Fibroblast of lung (primary cell): ENCODE measurements at regions not wholly inside any gene's neighbourhood (a gene's known extent, or its start where the extent isn't known, plus 50 kb on each side); places are given as distances from the start of the nearest gene placed in this dataset.

Experiments used
- DNase-seq, 2 donors: peaks; one replicate each; pipeline versions ENCODE4 v3.0.0 to v3.0.0-alpha.2; 2010; ENCODE audit warnings: low read depth in 2 of 2
- H2AFZ ChIP-seq: 2 replicates; pipeline ENCODE4 v1.5.1; 2012; ENCODE audit warnings: low read length, control low read depth, inconsistent platforms
- H3K27ac ChIP-seq: 2 replicates; pipeline ENCODE4 v1.5.1; 2011; ENCODE audit warnings: low read length, control low read depth; ENCODE audit not compliant: insufficient read depth
- H3K27me3 ChIP-seq: 2 replicates; pipeline ENCODE4 v1.5.1; 2011; ENCODE audit warnings: mild to moderate bottlenecking, low read length; ENCODE audit not compliant: control insufficient read depth, insufficient read depth
- H3K36me3 ChIP-seq: 2 replicates; pipeline ENCODE4 v1.5.1; 2011; ENCODE audit warnings: low read length; ENCODE audit not compliant: control insufficient read depth, insufficient read depth
- H3K4me1 ChIP-seq: 2 replicates; pipeline ENCODE4 v1.5.1; 2011; ENCODE audit warnings: low read length; ENCODE audit not compliant: control insufficient read depth, insufficient read depth; ENCODE audit errors: extremely low read depth
- H3K4me2 ChIP-seq: 2 replicates; pipeline ENCODE4 v1.5.1; 2011; ENCODE audit warnings: low read length, control low read depth; ENCODE audit not compliant: insufficient read depth; ENCODE audit errors: extremely low read depth
- H3K4me3 ChIP-seq, 4 experiments: fragments of 200-600 bp in 1 of 4; sonication (generic) in 1 of 4; replicated peaks in 1 of 4; 2 replicates each; pipeline ENCODE4 v1.5.1; 2011 to 2016; ENCODE audit warnings: low read length in 4 of 4, low read depth in 3 of 4, mild to moderate bottlenecking in 3 of 4, control low read depth in 2 of 4, inconsistent platforms in 1 of 4, mixed read lengths in 1 of 4; ENCODE audit not compliant: insufficient read depth in 1 of 4; ENCODE audit errors: control extremely low read depth in 1 of 4
- H3K79me2 ChIP-seq: 2 replicates; pipeline ENCODE4 v1.5.1; 2012; ENCODE audit warnings: mild to moderate bottlenecking, low read length, inconsistent platforms; ENCODE audit not compliant: control insufficient read depth, insufficient read depth
- H3K9ac ChIP-seq: 2 replicates; pipeline ENCODE4 v1.5.1; 2011; ENCODE audit warnings: mild to moderate bottlenecking, low read length, control low read depth; ENCODE audit not compliant: insufficient read depth
- H3K9me3 ChIP-seq: 2 replicates; pipeline ENCODE4 v1.5.1; 2012; ENCODE audit warnings: low read depth, low read length; ENCODE audit not compliant: control insufficient read depth, insufficient read depth
- H4K20me1 ChIP-seq: 2 replicates; pipeline ENCODE4 v1.5.1; 2011; ENCODE audit warnings: low read length; ENCODE audit not compliant: control insufficient read depth, insufficient read depth; ENCODE audit errors: extremely low read depth
- CTCF ChIP-seq, 2 donors: IDR thresholded peaks in 1 of 2; conservative IDR thresholded peaks in 1 of 2; 1 replicate in 1 of 2; 2 replicates in 1 of 2; pipeline ENCODE4 v1.5.1; 2011 to 2012; ENCODE audit warnings: low read length in 2 of 2, control low read depth in 1 of 2, inconsistent platforms in 1 of 2, low read depth in 1 of 2, mild to moderate bottlenecking in 1 of 2
- EZH2 ChIP-seq: IDR thresholded peaks from 2 replicates; pipeline ENCODE4 v1.5.1; 2012; ENCODE audit warnings: low read length, control low read depth, mild to moderate bottlenecking; ENCODE audit errors: missing control alignments

- TF ChIP-seq EZH2 (no peak), CTCF (conservative IDR thresholded peaks at IDR 0.05 in 1 of 2, IDR thresholded peaks at IDR 0.05 in 1 of 2; ENCODE audit: low read depth in 1 of 2, low read length in 2 of 2) (no peak)
- Histone ChIP-seq H3K4me1 (no peaks in the 10 kb centered on the region), H4K20me1 (no peaks in the 10 kb centered on the region), H3K36me3 (no peaks in the 10 kb centered on the region), H3K79me2 (no peaks in the 10 kb centered on the region), H2AFZ (no peak overlapping the region), H3K4me2 (no peak overlapping the region), H3K27ac (no peak overlapping the region), H3K9ac (no peak overlapping the region), H3K4me3 (no peak overlapping the region), H3K9me3 (no peaks in the 10 kb centered on the region), H3K27me3 (no peaks in the 10 kb centered on the region)
- peak; percentile 6 to 88 for DNase-seq
Observed at GRCh38 chr12:39235990-39236767, 206.7 kb downstream of the KIF21A start.

- Histone ChIP-seq H3K9ac (no peak overlapping the region), H3K27me3 (no peaks in the 10 kb centered on the region), H2AFZ (no peak overlapping the region), H3K27ac (no peak overlapping the region), H3K4me1 (no peaks in the 10 kb centered on the region), H4K20me1 (no peaks in the 10 kb centered on the region), H3K36me3 (no peaks in the 10 kb centered on the region), H3K4me2 (no peak overlapping the region), H3K9me3 (no peaks in the 10 kb centered on the region), H3K79me2 (no peaks in the 10 kb centered on the region), H3K4me3 (no peak overlapping the region)
- TF ChIP-seq CTCF (conservative IDR thresholded peaks at IDR 0.05 in 1 of 2, IDR thresholded peaks at IDR 0.05 in 1 of 2; ENCODE audit: low read depth in 1 of 2, low read length in 2 of 2) = no peak
- no peak for TF ChIP-seq EZH2
- DNase-seq = peak; percentile 18 to 82
Observed at GRCh38 chr12:39230086-39230485, 212.8 kb downstream of the KIF21A start.

- no peaks in the 10 kb centered on the region for H3K27me3 ChIP-seq
- no peaks in the 10 kb centered on the region for H4K20me1 ChIP-seq
- TF ChIP-seq EZH2 = no peak
- no peak for TF ChIP-seq CTCF (conservative IDR thresholded peaks at IDR 0.05 in 1 of 2, IDR thresholded peaks at IDR 0.05 in 1 of 2; ENCODE audit: low read depth in 1 of 2, low read length in 2 of 2)
- DNase-seq = peak in 1 of 2 donors; percentile 11
- H3K9ac ChIP-seq = no peak overlapping the region
- H3K27ac ChIP-seq = no peak overlapping the region
- H3K4me3 ChIP-seq = no peak overlapping the region
- H3K4me1 ChIP-seq = no peaks in the 10 kb centered on the region
- no peaks in the 10 kb centered on the region for H3K9me3 ChIP-seq
- H3K36me3 ChIP-seq = no peaks in the 10 kb centered on the region
- H3K79me2 ChIP-seq = no peaks in the 10 kb centered on the region
- no peak overlapping the region for H2AFZ ChIP-seq
- H3K4me2 ChIP-seq = no peak overlapping the region
Observed at GRCh38 chr12:39227218-39227617, 215.7 kb downstream of the KIF21A start.
